HG02938 (cell line): ENCODE measurements at regions not wholly inside any gene's neighbourhood (a gene's known extent, or its start where the extent isn't known, plus 50 kb on each side); places are given as distances from the start of the nearest gene placed in this dataset.

Experiments used
- ATAC-seq: cut with Tn5 transposase; IDR thresholded peaks from one replicate; pipeline ENCODE4 v1.9.1; 2021; ENCODE audit warnings: mild to moderate bottlenecking, moderate library complexity; ENCODE audit not compliant: unreplicated experiment

- ATAC-seq, result no peak
Observed at GRCh38 chr6:119627908-119628669, 278.5 kb upstream of the MAN1A1 start.

GRCh38 chr6:119626884-119627619 lies 277.5 kb upstream of the MAN1A1 start:
- ATAC-seq, result no peak

- ATAC-seq, result no peak
Observed at GRCh38 chr6:119620846-119621555, 271.4 kb upstream of the MAN1A1 start.

GRCh38 chr6:119614138-119614537 lies 264.6 kb upstream of the MAN1A1 start:
- no peak for ATAC-seq

- ATAC-seq, result no peak
Observed at GRCh38 chr6:119612911-119613381, 263.4 kb upstream of the MAN1A1 start.

- ATAC-seq, result no peak
Observed at GRCh38 chr6:119612176-119612891, 262.8 kb upstream of the MAN1A1 start.

- no peak for ATAC-seq
Observed at GRCh38 chr6:119610754-119611153, 261.2 kb upstream of the MAN1A1 start.

GRCh38 chr6:119610265-119610664 lies 260.7 kb upstream of the MAN1A1 start:
- no peak for ATAC-seq

- no peak for ATAC-seq
Observed at GRCh38 chr6:119609865-119610264, 260.3 kb upstream of the MAN1A1 start.

- ATAC-seq, result no peak
Observed at GRCh38 chr6:119608994-119609393, 259.4 kb upstream of the MAN1A1 start.

- no peak for ATAC-seq
Observed at GRCh38 chr6:119604124-119604523, 254.6 kb upstream of the MAN1A1 start.

- no peak for ATAC-seq
Observed at GRCh38 chr6:119603501-119603900, 253.9 kb upstream of the MAN1A1 start.

- ATAC-seq, result no peak
Observed at GRCh38 chr6:119602215-119603178, 252.9 kb upstream of the MAN1A1 start.

- ATAC-seq, result no peak
Observed at GRCh38 chr6:119598883-119599282, 249.3 kb upstream of the MAN1A1 start.

GRCh38 chr6:119594907-119595306 lies 245.3 kb upstream of the MAN1A1 start:
- ATAC-seq, result no peak

- ATAC-seq, result no peak
Observed at GRCh38 chr6:119591235-119591634, 241.7 kb upstream of the MAN1A1 start.

GRCh38 chr6:119590066-119590465 lies 240.5 kb upstream of the MAN1A1 start:
- ATAC-seq, result no peak

- ATAC-seq, result no peak
Observed at GRCh38 chr6:119587537-119587936, 238.0 kb upstream of the MAN1A1 start.

- ATAC-seq, result peak; percentile 82
Observed at GRCh38 chr6:119586250-119586882, 236.8 kb upstream of the MAN1A1 start.
